HG02938 (cell line): ENCODE measurements at regions not wholly inside any gene's neighbourhood (a gene's known extent, or its start where the extent isn't known, plus 50 kb on each side); places are given as distances from the start of the nearest gene placed in this dataset.
"Not testable (repeated sequence)": the region's sequence is repeated elsewhere in the genome, so short reads cannot be mapped to it uniquely, and the experiment has no call there.

ENCODE experiments used
- ATAC-seq: cut with Tn5 transposase; IDR thresholded peaks from one replicate; pipeline ENCODE4 v1.9.1; 2021; ENCODE audit warnings: mild to moderate bottlenecking, moderate library complexity; ENCODE audit not compliant: unreplicated experiment

GRCh38 chr4:128536746-128537145 is 249.1 kb upstream of the PGRMC2 start:
- ATAC-seq, result no peak

GRCh38 chr4:128535510-128535909 is 247.9 kb upstream of the PGRMC2 start:
- not testable (repeated sequence) for ATAC-seq

GRCh38 chr4:128528793-128529553 is 241.4 kb upstream of the PGRMC2 start:
- no peak for ATAC-seq

GRCh38 chr4:128527946-128528576 is 240.4 kb upstream of the PGRMC2 start:
- no peak for ATAC-seq

- ATAC-seq, result no peak
These were observed 239.7 kb upstream of the PGRMC2 start for GRCh38 chr4:128527351-128527750.

GRCh38 chr4:128525992-128526630 is 238.5 kb upstream of the PGRMC2 start:
- no peak for ATAC-seq

GRCh38 chr4:128525387-128525786 is 237.8 kb upstream of the PGRMC2 start:
- ATAC-seq, result no peak

GRCh38 chr4:128524311-128524710 is 236.7 kb upstream of the PGRMC2 start:
- ATAC-seq, result no peak

- ATAC-seq, result no peak
These were observed 234.1 kb upstream of the PGRMC2 start for GRCh38 chr4:128521648-128522111.

GRCh38 chr4:128521156-128521555 is 233.5 kb upstream of the PGRMC2 start:
- ATAC-seq, result no peak

- ATAC-seq, result no peak
These were observed 231.7 kb upstream of the PGRMC2 start for GRCh38 chr4:128519163-128519830.

- ATAC-seq, result peak; percentile 95
These were observed 230.3 kb upstream of the PGRMC2 start for GRCh38 chr4:128517739-128518510.

- no peak for ATAC-seq
These were observed 229.6 kb upstream of the PGRMC2 start for GRCh38 chr4:128517096-128517738.

GRCh38 chr4:128516301-128516969 is 228.8 kb upstream of the PGRMC2 start:
- peak; percentile 79 for ATAC-seq

- no peak for ATAC-seq
These were observed 226.3 kb upstream of the PGRMC2 start for GRCh38 chr4:128513664-128514484.

- ATAC-seq, result no peak
These were observed 225.2 kb upstream of the PGRMC2 start for GRCh38 chr4:128512767-128513322.

GRCh38 chr4:128512161-128512560 is 224.5 kb upstream of the PGRMC2 start:
- no peak for ATAC-seq

GRCh38 chr4:128510850-128511249 is 223.2 kb upstream of the PGRMC2 start:
- no peak for ATAC-seq
